22Rv1 (cell line): ENCODE measurements at regions not wholly inside any gene's neighbourhood (a gene's known extent, or its start where the extent isn't known, plus 50 kb on each side); places are given as distances from the start of the nearest gene placed in this dataset.

ENCODE experiments used
- H3K27ac ChIP-seq: fragments of 450-650 bp; 2 replicates; pipeline ENCODE4 v1.5.1; 2017
- CTCF ChIP-seq: fragments of 450-650 bp; IDR thresholded peaks from 2 replicates; pipeline ENCODE4 v1.5.1; 2017; ENCODE audit warnings: mild to moderate bottlenecking
- ZFX ChIP-seq: fragments of 450-650 bp; IDR thresholded peaks from 2 replicates; pipeline ENCODE4 v1.6.1; 2017; ENCODE audit warnings: antibody characterized with exemption, borderline replicate concordance

DNA sequence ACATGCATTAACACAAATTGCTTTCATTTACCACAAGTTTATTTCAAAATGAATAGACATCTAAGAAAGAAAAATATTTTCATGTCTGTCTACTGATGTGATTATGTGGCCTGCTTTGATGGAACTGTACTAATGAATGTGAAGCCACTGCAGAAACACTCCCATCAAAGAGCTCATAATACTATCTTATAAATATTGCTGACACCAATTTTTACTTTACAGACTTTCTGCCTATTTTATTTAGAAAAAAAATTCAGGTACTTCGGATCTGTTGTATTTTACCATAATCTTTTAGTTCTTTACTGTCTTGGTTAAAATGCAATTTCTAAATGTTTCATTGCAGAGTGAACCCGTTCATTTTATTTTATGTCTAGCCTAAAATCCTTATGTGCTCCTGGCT lies 281.9 kb downstream of the ICE1 start:
- H3K27ac ChIP-seq: no peak overlapping the region
- TF ChIP-seq ZFX: no peak
- no peak for TF ChIP-seq CTCF

DNA sequence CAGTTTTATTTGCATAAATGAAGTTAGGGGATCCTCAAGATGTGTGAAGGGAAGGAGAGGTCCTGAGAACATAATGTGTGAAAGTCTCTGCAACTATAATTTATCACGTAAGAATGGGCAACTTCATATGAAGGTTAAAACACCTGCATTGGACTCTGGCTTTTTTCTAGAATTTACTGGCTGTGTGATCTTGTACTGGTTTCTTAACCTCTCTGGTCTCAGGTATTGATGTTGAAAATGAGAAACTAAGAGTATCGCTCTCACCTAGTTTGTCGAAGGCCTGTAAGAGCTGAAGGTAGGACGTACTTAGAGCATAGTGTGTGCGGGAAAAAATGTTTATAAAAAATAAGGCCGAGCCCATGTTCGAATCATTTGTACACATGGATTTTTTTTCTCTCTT lies 280.5 kb downstream of the ICE1 start:
- TF ChIP-seq ZFX (no peak), CTCF (no peak)
- no peak overlapping the region for H3K27ac ChIP-seq

- no peak for TF ChIP-seq ZFX
- no peak for TF ChIP-seq CTCF
- H3K27ac ChIP-seq: no peak overlapping the region
These were observed 278.1 kb downstream of the ICE1 start for GRCh38 chr5:5700549-5700948.

DNA sequence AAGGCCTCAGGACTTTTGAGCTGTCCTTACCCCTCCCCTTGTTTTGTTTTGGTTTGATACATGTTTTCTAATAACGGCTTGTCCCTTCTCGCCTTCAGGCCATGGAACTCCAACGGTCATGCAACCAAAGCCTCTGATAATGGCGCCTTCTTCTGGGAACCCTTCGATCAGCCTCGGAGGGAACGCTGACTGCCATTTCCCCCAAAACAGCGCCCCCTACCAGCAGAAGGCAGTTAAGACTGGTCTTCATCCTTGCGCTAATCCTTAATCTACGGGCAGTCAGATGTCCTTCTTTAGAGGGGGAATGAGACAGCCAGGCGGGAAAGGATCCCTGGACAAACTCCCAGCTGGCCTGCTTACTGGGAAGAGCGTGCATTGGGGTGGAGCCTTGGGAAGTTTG lies 276.6 kb downstream of the ICE1 start:
- TF ChIP-seq ZFX (no peak), CTCF (peak; percentile 60)
- H3K27ac ChIP-seq: no peak overlapping the region

DNA sequence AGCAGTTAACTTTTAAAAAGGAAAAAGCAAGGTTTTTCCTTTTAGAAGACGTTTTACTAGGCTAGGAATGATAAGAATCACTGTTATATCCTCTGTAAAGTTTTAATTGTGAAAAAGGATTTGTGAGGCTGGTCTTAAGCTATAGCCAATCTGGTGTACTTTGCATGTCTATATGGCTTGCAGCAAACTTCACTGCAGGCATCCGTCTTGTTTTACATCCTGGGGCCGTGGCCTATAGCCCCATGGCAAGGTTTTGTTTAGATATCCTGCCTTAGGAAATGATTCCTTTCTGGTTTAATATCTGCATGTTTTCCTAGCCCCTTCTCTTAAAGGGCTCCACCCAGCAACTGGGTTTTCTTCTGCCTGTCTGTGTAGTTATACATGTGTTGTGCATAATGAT lies 272.8 kb downstream of the ICE1 start:
- H3K27ac ChIP-seq: no peak overlapping the region
- TF ChIP-seq CTCF: no peak
- TF ChIP-seq ZFX: no peak

GRCh38 chr5:5688925-5689310 lies 266.4 kb downstream of the ICE1 start:
- no peak overlapping the region for H3K27ac ChIP-seq
- TF ChIP-seq ZFX: no peak

- H3K27ac ChIP-seq: no peak overlapping the region
- TF ChIP-seq ZFX (no peak), CTCF (no peak)
These were observed 265.9 kb downstream of the ICE1 start for GRCh38 chr5:5688194-5688924.

- H3K27ac ChIP-seq: no peak overlapping the region
- TF ChIP-seq CTCF (no peak), ZFX (no peak)
These were observed 264.6 kb downstream of the ICE1 start for GRCh38 chr5:5687113-5687512.
